Fibroblast of upper back skin (primary cell): ENCODE measurements at regions not wholly inside any gene's neighbourhood (a gene's known extent, or its start where the extent isn't known, plus 50 kb on each side); places are given as distances from the start of the nearest gene placed in this dataset.

ENCODE experiments used
- DNase-seq: peaks from one replicate; pipeline ENCODE4 v3.0.0-alpha.2; 2013

GRCh38 chr6:108779536-108780275 is 68.5 kb upstream of the ARMC2 start:
- DNase-seq, result no peak

GRCh38 chr6:108780784-108781183 is 67.4 kb upstream of the ARMC2 start:
- no peak for DNase-seq

DNA sequence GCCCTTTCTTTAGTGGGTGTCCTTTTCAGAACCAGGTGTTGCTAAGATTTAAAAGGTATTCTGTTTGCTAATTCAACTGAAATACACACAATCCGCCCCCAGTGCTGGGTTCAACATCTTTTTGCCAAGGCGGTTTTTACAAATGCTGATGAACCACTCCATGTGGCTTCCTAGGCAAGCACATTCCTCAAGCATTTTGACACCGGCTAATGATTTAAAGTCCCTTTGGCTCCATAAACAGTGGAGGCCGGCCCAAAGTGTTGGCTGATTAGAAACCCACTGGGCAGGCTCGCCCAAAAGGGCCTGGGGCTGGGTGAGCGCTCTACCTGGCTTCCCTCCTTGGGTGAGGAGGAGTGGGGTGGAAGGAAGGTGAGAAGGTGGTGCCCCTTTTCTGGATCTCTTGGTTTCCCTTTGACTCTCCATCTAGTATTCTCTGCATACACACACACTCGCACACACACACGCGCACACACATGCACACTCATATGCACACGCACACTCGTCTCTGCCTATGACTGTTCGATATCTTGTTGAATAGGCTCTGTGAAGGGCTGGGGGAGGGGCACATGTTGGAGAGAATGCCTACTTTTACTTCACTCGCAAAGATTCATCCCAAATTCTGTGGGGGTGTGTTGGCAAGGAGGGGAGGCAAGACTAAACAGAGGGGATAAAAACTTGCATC is 66.7 kb upstream of the ARMC2 start:
- peak; percentile 34 for DNase-seq

DNA sequence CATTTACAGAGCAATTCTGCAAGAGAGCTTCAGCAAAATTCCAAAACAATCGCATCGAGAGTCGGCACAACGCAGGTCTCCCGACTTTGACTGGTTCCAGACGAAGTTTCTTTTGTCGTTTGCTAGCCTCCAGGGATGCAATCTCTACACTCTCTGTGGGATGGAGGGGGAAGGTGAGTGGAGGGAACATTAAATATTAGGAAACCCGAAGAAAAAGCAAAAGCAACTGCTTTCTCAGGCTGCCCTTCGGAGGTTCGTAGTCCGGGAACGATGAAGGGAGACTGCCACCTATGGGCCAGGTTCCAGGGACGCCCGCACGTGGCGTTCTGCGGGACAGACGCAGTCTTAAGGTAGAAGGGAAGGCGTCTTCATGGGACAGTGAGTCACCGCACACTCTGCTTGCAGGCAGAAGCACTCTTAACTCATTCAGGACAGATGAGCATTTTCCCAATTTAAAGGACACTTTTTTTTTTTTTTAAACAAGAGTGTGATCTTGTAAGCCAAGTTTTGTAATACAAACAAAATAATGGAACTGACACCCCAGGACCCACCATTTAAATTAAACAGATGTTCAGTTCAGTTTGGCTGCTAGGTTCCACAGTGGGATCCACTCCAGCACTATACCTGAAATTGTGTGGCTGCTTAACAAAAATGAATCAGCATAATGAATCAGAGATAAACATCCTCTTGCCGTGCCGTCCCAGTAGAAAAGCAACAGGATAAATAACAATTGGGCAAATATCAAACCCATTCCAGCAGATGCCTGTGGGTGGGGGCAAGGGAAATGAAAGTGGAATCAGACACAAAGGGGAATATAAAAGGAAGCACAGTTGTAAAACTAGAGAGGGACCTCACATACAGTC is 65.8 kb upstream of the ARMC2 start:
- DNase-seq, result peak; percentile 79

- no peak for DNase-seq
These were observed 62.6 kb upstream of the ARMC2 start for GRCh38 chr6:108785653-108786052.

- no peak for DNase-seq
These were observed 59.8 kb upstream of the ARMC2 start for GRCh38 chr6:108788416-108788815.

DNA sequence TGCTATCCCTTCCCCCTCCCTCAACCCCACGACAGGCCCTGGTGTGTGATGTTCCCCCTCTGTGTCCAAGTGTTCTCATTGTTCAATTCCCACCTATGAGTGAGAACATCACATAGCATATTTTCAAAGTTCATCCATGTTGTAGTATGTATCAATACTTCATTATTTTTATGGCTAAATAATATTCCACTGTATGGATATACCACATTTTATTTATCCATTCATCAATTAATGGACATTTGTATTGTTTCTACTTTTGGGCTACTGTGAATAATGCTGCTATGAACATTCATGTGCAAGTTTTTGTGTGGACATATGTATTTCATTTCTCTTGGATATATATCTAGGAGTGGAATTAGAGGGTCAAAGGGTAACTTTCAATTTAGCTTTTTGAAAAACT is 58.7 kb upstream of the ARMC2 start:
- DNase-seq, result no peak

- no peak for DNase-seq
These were observed 56.5 kb upstream of the ARMC2 start for GRCh38 chr6:108791700-108792099.

DNA sequence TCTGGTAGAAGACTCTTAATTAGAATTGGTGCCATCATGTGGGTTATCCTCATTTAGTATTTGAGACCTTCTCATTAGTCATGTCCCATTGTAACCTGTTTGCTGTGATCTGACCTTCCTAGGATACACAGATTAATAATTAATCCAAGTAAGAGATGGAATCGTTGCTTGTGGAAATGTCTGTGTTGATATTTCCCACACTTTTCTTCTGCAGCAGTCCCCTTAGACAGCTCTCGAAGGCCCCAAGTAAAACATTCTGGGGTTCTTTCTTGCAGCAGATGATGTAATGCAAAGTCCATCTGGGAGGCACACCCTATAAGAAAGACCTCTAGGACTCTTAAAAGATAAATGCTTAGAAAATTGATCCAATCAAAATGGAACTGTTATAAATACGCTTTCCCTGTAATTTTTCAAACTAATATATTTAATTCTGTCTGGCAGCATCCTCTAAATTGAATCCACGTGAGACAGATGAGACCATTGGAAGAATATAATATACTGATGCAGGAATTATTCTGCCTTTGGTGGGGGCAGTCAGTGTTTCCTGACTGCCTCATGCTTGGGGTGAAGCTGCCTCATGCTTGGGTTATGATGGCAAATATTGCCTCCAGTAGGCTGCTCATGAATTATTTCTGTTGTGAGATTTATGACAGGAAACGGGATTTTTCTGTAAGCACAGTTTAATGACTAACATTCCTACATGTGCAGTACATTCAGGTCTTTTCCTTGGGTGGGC is 54.5 kb upstream of the ARMC2 start:
- DNase-seq, result peak; percentile 22

DNA sequence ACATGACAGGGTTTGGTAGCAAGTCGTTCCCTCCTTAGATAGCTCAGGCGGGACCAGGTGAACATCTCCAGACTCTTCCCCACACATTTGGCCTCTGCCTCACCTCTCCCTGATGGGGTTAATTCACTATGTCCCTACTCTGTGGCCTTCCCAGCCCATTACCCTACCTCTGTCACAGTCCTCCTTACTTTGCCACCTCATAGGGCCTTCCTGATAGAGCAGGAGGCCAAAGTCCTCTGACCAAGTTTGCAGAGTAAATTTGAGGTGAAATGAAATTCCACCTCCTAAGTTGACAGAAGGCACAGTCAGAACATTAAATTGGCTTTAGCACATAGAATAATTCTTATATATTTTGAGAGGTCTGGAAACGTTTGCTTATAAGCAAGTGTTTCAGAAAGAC is 53.1 kb upstream of the ARMC2 start:
- no peak for DNase-seq

- DNase-seq, result no peak
These were observed 52.4 kb upstream of the ARMC2 start for GRCh38 chr6:108795814-108796213.

DNA sequence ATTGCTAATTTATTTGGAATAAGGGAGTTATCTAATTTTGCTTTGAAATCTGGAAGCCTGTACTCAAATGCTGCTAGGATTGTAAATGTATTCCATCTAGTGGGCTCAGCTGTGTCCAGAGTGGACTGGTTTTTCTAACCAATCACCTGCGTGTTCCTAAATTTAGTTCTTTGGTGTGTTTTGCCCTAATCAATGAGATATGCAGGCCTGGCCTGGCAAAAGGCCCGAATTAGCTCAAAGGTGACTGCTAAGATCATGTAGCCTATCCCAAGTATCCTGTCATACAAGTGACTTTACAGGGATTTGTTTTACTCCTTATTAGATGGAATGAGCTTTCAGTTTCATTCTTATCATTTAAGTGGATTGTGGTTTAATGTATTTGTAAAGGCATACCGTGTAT is 51.3 kb upstream of the ARMC2 start:
- peak; percentile 4 for DNase-seq

DNA sequence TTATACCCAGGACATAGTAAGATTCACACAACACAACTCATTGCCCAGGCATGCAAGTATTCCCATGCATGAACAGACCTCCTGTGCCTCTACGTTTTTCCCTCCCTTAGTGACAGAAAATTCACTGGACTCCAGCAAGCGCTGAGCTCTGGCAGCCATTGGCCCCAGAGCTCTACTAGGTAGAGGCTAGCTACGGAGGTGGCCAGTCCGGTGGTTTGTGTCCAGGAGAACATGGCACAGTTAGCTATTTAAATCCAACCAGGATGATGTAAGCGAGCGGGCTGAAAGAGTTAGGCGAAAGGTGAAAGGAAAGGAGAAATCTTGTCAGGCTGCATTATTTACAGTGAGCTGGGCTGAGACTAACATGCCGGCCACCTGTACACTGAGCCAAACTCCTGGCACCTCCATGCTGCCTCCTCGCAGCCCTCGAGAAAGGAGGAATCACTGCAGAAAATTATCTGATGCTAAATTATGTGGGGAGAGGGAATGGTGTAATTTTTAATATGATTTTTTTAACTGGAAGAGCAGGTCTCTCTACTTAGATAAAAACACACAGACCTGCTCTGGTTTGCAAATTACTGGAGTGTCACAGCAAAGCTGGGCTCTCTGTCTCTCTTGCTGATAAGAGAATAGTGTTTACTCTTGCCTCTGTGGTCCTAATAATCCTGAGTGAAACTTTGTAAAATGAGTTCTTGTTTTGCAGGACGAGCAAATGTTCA is 50.1 kb upstream of the ARMC2 start:
- peak; percentile 41 for DNase-seq
